ENCODE measurements at regions not wholly inside any gene's neighbourhood (a gene's known extent, or its start where the extent isn't known, plus 50 kb on each side); places are given as distances from the start of the nearest gene placed in this dataset.

DNA sequence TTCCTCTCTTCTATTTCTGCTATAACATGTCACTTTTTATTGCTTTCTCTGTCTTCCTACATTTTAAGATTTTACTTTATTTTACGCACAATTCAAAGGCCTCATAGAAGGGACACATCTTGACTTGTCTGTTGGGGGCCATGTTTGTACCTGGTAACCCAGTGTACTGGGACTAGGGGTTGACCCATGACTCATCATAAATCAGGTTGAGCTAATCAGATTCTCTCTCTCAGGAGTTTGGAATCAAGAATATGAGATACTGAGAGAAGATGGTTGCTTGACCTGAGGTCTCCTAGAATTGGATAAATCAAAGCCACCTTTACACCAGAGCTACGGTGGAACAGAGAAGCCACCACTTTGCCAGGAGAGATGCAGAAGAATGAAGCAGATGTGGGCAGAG, 153.0 kb downstream of the UXS1 start:
- no peak for DNase-seq

DNA sequence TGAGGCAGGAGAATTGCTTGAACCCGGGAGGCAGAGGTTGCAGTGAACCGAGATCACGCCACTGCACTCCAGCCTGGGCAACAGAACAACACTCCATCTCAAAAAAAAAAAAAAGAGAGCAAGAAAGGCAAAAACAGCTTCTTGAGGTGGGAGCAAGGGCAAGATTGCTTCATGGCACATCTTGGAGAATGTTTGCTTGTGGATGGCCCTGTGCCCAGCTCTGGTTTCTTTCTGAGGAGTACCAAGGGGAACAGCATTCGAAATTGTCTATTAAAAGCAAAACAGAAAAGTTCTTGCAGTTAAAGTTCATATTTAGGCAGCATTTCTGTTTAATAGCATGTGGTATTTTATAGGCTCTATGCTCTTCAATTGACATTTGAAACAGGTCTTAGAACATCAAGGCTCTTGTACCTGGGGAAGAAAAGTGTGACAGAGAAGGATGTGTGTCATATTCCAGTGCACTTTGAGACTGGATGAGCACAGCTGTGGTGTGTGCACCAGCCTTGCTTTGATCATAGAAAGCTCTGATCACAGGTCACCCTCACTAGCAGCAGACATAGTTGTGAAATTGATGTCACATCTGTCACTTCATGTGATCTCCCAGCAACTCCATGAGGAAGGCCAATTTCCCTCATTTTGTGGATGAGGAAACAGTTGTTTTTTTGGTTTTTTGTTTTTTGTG, 154.3 kb downstream of the UXS1 start:
- DNase-seq, result no peak

DNA sequence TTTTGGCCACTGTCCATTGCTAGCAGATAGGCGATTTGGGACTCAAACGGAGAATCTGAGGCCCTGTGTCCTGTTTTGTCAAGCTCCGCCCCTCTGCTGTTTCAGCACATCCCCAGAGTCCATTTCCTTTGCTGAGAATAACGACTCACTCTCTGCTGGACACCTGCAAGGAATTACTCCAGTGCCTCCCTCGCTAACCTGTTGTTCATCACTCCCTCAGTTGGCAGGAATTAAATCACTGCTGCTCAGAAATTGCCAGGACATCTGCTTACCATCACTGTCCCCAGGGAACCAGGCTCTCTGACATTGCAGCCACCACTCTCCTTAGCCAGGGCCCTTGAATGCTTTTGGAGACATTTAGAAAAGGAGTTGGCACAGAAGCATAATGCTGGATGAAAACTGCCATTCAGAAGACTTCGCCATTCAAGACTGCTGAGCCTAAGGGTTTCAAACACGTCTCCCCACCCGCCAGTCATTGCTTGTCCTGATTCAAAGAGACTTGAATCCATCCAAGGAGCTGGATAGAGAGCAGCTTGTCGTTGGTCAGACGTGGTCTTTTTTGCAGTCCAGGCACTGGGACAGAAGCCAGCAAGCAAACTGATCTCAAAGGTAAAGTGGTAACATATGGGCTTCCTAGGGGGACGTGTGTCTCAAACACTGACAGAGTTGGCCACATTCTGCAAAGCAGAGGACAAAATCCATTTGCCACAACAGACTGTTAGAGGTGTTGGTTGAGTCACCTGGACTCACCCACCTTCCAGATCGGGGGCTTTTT, 155.3 kb downstream of the UXS1 start:
- no peak for DNase-seq

DNA sequence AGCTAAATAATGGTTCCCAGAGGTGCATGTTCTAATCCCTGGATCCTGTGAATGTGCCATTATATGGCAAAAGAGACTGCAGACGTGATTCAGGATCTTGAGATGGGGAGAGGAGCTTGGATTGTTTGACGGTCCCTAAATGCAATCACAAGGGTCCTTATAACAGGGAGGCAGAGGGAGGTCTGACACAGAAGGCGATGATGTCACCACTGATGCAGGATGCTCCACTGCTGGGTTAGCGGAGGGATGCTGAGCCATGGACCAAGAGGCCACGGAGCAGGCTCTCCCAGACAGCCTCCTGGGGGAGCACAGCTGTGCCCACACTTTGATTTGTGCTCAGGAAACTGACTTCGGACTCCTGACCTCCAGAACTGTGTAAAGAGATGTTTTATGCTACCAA, 156.2 kb downstream of the UXS1 start:
- no peak for DNase-seq

DNA sequence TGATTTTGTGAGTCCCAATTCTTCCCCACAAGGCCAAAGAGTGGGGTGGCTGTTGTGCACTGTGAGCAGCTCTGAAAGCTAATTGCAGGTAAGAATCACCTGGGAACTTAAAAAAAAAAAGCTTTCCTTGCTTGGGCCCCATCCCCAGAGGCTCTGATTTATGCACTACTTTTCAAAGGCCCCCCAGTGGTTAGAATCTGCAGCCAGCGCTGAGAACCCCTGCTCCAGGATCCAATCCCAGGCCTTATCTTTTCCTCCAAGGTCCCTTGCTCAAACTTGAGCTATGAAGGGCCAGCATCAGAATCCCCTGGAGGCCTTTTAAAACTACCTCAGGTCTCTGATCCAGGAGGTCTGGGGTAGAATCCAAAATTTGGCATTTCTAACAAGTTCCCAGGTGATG, 156.8 kb downstream of the UXS1 start:
- no peak for DNase-seq

DNA sequence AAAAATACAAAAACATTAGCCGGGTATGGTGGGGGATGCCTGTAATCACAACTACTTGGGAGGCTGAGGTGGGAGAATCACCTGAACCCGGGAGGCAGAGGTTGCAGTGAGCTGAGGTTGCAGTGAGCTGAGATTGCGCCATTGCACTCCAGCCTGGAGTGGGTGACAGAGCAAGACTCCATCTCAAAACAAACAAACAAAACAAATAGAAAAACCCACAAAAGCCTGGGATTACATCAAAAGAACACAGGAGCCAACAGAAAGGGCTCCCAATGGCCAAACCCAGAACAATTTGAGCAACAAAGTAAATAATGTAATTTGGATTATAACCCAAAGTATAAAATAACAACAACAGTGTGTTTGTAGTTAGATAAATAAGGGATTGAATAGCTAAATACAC, 159.8 kb downstream of the UXS1 start:
- no peak for DNase-seq

DNA sequence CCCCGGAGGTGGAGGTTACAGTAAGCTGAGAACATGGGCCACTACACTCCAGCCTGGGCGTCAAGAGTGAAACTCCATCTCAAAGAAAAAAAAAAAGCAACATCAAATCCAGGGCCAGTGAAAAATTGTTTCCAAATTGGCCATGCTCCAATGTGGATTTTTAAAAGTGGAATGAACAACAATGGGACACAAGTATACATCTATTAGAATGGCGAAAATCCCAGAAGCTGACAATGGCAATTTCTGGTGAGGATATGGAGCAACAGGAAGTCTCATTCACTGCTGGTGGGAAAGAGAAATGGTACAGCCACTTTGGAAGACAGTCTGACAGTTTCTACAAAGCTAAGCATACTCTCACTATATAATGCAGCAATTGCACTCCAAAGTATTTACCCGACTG, 161.4 kb downstream of the UXS1 start:
- DNase-seq, result no peak

DNA sequence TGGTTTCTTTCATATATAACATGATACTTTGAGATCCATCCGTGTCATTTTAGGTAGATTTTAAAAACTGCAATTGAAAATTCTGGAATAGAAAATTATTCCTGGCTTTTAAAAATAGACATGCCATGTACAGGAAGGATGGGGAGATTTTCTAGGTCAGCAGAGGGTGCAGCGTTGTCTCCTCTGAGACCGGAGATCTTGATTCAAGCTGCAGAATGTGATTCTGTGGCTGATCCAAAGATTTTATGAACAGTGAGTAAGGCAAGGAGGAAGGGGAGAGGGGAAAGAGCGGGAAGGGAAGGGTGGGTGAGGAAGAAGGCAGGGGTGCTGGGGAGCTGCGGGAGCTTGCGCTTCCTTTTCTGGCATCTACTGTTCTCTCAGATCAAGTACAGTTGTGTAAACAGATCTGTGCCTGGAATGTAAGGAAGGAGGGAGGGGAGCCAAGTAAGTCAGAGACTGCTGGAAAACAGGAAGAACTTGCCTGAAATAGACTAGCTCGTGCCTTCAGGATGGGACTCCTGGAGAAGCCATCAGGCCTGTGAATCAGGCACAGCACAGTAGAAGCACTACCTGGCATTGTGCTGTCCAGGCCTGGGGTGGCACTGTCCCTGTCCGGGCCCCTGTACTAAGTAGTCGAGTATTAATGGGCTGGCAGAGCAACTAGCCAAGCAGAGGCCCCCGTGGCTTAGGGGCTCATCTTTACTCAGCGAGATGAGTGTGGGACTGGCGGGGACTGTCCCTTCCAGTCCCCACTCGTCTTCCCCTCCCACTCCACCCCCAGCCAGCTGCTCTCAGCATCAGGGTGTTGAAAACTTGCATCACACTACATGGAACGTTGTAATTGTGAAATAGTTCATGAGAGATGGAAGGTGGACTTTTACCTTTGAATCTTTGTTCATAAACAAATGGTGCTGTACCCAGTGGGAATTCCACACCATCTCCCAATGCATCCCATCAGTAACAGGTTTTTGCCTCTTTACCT, 163.5 kb downstream of the UXS1 start:
- DNase-seq, result peak; percentile 93

DNA sequence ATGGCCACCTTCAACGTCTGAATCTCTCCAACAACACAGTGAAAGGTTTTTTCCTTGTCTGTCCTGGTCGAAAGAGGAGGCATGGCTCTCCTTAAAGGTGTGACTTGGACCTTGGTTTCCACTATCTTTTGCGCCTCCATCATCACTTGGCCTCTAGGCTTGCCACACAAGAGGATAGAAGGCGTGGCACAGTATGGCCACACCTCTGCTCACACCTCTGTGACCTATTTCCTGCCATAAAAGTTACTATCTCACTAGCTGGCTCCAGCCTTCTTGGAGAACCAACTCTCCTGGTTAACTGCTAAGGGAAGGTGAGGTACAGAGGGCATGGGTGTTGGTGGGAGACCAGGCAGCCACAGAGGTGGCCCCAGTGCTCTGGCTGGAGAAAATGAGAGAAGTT, 165.9 kb downstream of the UXS1 start:
- DNase-seq, result no peak

DNA sequence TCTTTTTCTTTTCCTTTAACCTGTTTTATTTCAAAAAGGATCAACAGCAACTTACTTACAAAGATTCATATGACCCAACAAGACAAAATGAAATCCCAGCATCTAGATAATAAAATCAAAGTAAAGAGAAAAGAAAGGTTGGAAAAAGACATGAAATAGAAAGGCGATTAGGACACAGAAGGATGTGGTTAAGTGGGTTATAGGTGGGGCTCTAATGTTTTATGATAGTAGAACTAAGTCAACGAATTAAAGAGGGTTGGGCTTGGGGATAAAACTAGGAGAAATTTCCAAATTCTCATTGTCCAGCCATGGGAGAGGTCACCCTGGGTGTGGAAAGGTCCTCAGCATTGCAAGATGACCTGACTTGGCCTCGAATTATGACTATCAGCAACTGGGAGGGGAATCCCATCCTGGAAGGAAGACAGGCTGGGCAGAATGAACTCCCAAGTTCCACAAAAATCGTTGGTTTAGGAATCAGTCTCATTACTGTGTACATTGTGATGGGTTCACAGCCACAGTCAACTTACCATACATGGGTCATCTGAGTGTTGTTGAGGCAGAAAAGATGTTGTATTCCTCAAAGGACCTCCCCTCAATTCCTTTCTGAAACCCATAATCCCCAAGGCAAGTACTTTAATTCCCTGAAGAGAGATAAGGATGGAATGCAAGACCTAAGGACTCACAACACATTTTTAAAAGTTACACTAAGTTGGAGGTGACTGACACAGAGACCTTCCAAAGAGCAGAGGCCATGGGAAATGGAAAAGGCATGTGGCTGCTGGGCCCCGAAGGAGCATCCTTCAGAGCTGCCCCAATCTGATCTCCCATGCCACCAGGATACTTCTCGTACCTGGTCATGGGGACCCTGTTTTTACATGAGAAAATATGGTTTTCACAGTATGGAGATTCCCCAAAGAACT, 167.6 kb downstream of the UXS1 start:
- no peak for DNase-seq

DNA sequence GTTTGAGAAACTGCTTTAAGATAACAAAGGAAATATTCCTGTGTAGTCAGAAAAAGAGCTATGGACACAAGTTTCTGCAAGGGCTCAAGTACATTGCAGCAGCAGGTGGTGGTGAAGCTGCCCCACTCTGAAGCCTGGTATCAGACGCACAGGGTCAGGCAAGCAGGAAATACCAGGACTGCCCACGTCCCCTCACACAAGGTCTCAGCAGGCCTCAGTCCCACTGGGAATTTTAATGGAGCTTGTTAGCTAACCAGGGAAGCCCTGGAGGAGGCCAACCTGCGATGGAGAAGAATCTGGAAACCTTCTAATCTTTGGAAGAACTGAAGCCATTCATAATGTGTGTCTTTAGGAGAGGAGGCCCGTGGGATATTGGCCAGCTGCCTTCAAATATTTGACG, 168.3 kb downstream of the UXS1 start:
- no peak for DNase-seq

DNA sequence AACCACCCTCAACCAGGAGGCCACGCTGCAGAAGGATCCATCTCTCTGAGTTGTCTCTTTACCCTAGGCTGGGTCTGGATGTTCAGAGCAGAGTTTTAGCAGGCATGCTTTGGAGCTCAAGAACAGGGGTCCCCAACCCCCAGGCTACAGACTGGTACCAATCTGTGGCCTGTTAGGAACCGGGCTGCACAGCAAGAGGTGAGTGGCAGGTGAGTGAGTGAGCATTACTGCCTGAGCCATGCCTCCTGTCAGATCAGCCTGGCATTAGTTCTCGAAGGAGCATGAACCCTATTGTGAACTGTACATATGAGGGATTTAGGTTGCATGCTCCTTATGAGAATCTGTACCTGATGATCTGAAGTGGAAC, 172.5 kb downstream of the UXS1 start:
- DNase-seq, result no peak

DNA sequence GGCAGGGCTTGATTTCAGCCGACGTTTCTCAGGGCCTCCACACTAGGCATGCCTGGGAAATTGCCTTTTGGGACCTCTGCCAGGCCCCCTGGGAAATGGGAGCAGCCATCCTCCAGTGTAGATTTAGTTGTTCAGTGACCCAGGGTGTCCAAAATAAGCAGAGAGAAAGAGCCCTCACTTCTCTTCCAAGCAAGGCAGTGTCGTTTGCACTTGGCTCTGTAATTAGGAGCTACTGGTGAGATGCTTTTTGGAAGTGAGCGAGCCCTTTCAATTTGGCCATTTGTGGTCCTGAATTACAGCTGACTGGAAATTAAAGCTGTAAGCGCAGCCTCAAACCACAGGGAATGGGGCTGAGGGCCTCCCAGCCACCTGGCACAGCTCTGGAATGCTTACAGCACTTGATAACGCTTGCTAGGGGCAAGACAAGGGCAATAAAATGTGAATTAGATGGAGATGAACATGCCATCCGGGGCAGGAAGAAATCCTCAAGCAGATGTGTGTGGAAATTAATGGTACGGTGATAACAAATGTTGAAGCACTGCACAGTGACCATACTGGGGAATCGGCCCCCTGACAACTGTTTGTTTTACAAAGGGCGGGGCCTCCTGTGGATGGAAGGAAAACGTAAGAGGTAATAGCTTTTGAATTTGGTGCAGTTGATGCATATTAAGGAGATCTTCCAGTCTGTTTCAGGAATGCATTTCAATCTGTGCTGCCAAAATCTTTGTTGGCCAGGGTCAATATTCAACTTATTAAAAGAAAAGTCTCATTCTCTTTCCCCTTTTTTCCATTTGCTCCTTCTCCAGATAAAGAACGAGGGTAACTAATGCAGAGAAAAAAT, 173.1 kb downstream of the UXS1 start:
- DNase-seq, result no peak

DNA sequence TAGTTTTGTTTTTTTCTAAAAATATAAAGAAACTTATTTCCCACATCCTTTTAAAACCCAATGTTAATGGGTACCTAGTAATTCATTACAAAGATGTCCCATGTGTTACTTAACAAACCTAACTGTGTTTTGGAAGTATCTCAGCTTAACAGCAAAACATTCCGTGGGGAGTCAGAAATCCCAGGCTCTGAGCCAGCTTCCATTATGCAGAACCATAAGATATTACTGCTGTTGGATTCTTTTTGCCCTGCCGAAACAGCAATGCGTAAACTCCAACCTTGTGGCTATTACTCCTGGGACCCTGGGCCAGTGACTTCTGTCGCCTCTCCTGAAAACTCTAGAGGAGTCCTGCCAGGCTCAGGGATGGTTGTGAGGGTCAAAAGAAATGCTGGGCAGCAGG, 174.1 kb downstream of the UXS1 start:
- peak; percentile 10 for DNase-seq

DNA sequence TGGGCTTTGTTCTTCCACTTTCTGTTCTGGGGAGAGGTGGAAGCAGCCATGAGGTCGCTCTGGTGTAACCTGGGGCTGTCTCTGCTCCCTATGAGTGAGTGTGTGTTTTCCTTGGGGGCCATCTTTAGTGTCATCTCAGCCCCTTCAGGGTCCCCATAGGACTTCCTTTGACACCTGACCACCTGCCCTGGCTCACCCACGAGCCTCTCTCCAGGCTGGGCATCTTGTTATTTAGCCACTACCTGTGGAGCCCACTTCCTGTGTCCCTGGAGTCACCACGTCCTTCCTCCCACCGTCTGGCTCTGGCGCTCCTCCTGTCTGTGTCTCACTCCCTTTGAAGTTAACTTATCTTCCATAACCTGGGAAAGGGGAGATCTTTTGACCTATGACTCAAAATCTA, 176.0 kb downstream of the UXS1 start:
- DNase-seq, result no peak

DNA sequence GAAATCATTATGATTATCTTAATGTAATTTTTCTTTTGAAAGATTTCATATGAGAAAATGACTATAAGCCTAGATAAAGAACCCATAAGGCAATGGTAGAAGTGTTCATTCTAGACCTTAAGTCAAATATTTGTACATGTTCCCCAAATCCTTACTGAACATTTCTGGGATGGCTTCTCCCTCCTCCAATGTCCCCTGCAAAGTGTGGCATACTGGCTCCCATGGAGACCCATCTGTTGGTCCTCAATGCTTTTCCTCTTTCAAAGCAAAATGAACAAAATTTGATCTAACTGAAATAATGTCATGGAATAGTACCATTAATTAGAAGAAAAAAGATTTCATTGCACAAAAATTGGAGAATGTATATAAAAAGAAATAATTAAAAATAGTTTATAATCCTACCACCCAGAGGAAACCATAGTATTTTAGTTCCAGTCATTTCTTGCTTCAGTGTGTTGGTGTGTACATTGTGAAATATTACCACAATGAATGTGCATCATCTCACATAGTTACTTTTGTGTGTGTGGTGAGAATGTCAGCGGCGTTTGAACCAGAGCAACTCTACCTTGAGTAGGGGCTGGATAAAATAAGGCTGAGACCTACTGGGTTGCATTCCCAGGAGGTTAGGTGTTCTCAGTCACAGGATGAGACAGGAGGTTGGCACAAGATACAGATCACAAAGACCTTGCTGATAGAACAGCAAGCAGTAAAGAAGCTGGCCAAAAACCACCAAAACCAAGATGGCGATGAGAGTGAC, 181.3 kb downstream of the UXS1 start:
- DNase-seq, result no peak

DNA sequence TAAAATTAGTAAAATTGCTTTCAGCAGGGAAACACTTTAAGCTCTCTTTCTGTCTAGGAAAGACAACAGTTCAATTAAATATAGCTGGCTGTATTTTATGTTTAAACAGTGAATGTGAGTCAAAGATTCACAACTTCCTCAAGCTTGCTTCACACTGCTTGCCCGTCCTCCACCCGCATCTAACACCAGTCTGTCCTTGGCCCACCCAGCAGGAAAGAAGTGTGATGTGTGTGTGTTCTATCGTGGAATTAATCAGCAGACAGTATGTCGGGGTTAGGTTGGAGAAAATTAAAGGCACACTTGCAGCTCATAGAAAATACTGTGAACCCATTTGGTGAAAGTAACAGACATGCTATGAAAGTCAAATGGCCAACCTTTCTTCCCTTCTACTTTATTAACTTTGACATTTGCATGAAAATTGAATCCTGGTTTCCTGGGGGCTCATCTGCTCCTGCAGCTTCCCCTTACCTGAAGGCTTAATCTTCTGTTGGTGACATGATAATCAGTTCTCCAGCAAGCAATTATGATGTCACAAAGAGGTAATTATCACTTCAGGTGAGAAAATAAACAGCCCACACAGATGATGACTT, 182.0 kb downstream of the UXS1 start:
- no peak for DNase-seq

DNA sequence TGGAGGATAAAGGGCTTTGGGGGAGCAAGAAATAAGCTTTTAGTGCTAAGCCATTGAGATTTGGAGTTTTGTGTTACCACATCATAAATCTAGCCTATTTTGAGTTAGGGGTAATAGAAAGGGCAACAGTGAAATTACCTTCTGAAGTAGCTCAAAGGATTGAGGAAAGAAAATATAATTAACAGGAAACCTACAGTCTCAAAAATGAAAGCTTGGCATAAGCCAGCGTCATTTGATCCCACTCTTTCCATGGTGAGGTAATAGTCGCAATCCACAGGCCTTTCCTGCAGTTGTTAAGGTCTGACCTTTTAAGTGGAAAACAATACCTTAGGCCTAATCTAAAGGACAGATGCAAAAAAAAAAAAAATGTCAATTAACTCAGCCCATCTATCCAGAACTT, 182.7 kb downstream of the UXS1 start:
- DNase-seq, result no peak

DNA sequence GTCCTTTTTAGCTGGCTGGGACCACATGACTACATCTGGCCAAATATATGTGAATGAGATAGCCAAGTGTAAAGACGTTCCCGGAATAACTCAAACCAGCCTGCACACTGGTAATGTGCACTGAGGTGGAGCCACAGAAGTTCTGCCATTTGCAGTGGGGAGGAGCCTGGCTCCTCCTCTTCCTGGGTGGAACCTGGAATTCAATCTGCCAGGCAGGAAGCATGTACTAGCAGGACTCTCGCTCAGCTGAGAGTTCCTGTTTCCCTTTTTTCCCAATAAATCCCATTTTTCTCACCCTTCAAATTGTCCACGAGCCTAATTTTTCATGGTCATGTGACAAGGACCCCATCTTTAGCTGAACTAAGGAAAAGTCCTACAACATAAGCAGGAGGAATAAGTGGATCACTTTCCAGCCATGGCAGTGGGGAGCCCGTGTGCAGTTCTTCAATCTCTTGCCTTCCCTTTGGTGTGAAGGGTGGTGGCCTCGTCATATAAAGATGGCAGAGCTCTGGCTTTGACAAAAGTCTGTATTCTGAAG, 183.2 kb downstream of the UXS1 start:
- no peak for DNase-seq

DNA sequence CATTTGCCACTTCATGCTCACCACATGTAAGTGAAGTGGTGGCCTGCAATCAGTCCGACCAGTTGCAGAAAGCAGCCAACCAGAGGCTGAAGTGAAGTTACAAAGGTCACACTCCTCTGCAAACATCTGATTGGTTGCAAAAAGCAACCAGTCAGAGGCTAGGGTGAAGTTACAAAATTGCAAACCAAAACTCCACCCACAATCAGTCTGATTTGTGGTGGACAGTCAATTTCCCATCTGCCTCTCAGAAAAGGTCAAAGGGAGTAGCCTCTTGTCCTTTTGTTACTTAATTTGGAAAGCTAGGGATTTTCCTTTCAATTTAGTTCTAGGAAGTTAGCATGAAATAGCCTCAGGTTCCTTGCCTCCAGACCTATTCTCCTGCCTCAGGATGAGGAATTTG, 185.0 kb downstream of the UXS1 start:
- no peak for DNase-seq
